IMR-90 (cell line): ENCODE measurements at regions not wholly inside any gene's neighbourhood (a gene's known extent, or its start where the extent isn't known, plus 50 kb on each side); places are given as distances from the start of the nearest gene placed in this dataset.

Experiments used
- ATAC-seq: fragments of 200-7000 bp; cut with Tn5 transposase; 2 replicates; pipeline ENCODE4 v1.9.1; 2020; ENCODE audit warnings: low read depth, mild to moderate bottlenecking, moderate library complexity
- BruUV-seq: library from RNA; stranded (reverse); fragments of 400-500 nt; replicated peaks from 2 replicates; lab custom pipeline; 2021; lab: Mats Ljungman, UMichigan
- CTCF ChIA-PET: fragments of 300-600 bp; formaldehyde crosslinking; extraction: SDS; loops from one replicate; lab custom pipeline; 2021; ENCODE audit warnings: antibody characterized with exemption; lab: Yijun Ruan, JAX
- POLR2A ChIA-PET: fragments of 300-600 bp; sonication (Branson Sonifier 250); formaldehyde crosslinking; loops from one replicate; lab custom pipeline; 2022; ENCODE audit warnings: antibody characterized with exemption; ENCODE audit not compliant: unreplicated experiment; lab: Charles Lee
- DNase-seq: peaks from one replicate; pipeline ENCODE4 v3.0.0; 2013
- H2AFZ ChIP-seq: replicated peaks from 2 replicates; pipeline ENCODE3; 2013; ENCODE audit warnings: low read length, mild to moderate bottlenecking; ENCODE audit not compliant: poor library complexity
- H2AK5ac ChIP-seq: 2 replicates; pipeline ENCODE4 v1.6.1; 2013; ENCODE audit warnings: low read depth, low read length, inconsistent platforms
- H2AK9ac ChIP-seq: replicated peaks from 2 replicates; pipeline ENCODE3; 2013; ENCODE audit warnings: mild to moderate bottlenecking, low read depth, low read length, moderate library complexity; ENCODE audit not compliant: poor library complexity
- H2BK120ac ChIP-seq: 2 replicates; pipeline ENCODE4 v1.6.1; 2013; ENCODE audit warnings: low read depth, low read length, inconsistent platforms
- H2BK15ac ChIP-seq: 3 replicates; pipeline ENCODE4 v1.6.1; 2013; ENCODE audit warnings: low read depth, low read length, inconsistent platforms
- H2BK20ac ChIP-seq: 2 replicates; pipeline ENCODE4 v1.6.1; 2013; ENCODE audit warnings: low read depth, mild to moderate bottlenecking, inconsistent platforms, low read length, moderate library complexity
- H2BK5ac ChIP-seq: 2 replicates; pipeline ENCODE4 v1.6.1; 2013; ENCODE audit warnings: mild to moderate bottlenecking, low read depth, low read length, inconsistent platforms; ENCODE audit not compliant: poor library complexity, severe bottlenecking
- H3K14ac ChIP-seq: replicated peaks from 2 replicates; pipeline ENCODE4 v1.6.1; 2013; ENCODE audit warnings: low read depth, low read length, inconsistent platforms
- H3K18ac ChIP-seq: 2 replicates; pipeline ENCODE4 v1.6.1; 2013; ENCODE audit warnings: low read depth, low read length, control low read depth
- H3K23ac ChIP-seq: 2 replicates; pipeline ENCODE4 v1.6.1; 2013; ENCODE audit warnings: low read depth, low read length, inconsistent platforms
- H3K27ac ChIP-seq: 2 replicates; pipeline ENCODE4 v1.5.1; 2013; ENCODE audit warnings: mild to moderate bottlenecking, control low read depth, low read length; ENCODE audit not compliant: insufficient read depth
- H3K27me3 ChIP-seq: 2 replicates; pipeline ENCODE4 v1.6.1; 2013; ENCODE audit warnings: low read length; ENCODE audit not compliant: control insufficient read depth, insufficient read depth
- H3K36me3 ChIP-seq: 2 replicates; pipeline ENCODE4 v1.6.1; 2013; ENCODE audit warnings: low read length, mixed read lengths; ENCODE audit not compliant: control insufficient read depth, insufficient read depth
- H3K4ac ChIP-seq: 2 replicates; pipeline ENCODE4 v1.6.1; 2013; ENCODE audit warnings: low read depth, low read length, inconsistent platforms
- H3K4me1 ChIP-seq: 2 replicates; pipeline ENCODE4 v1.6.1; 2013; ENCODE audit warnings: low read length, mixed read lengths; ENCODE audit not compliant: control insufficient read depth, insufficient read depth
- H3K4me2 ChIP-seq: 2 replicates; pipeline ENCODE4 v1.6.1; 2013; ENCODE audit warnings: low read depth, mild to moderate bottlenecking, control low read depth, low read length, moderate library complexity
- H3K4me3 ChIP-seq: 2 replicates; pipeline ENCODE4 v1.5.1; 2013; ENCODE audit warnings: low read depth, mild to moderate bottlenecking, control low read depth, low read length, moderate library complexity; ENCODE audit not compliant: insufficient read depth
- H3K56ac ChIP-seq: 2 replicates; pipeline ENCODE4 v1.6.1; 2013; ENCODE audit warnings: low read length, inconsistent platforms; ENCODE audit not compliant: insufficient read depth; ENCODE audit errors: extremely low read depth
- H3K79me1 ChIP-seq, 2 experiments: 2 replicates each; pipeline ENCODE4 v1.6.1; 2013; ENCODE audit warnings: low read length in 2 of 2, inconsistent platforms in 1 of 2, low read depth in 1 of 2
- H3K9ac ChIP-seq: 2 replicates; pipeline ENCODE4 v1.6.1; 2013; ENCODE audit warnings: low read depth, low read length, control low read depth
- H3K9me1 ChIP-seq: 2 replicates; pipeline ENCODE4 v1.6.1; 2013; ENCODE audit warnings: low read length, inconsistent platforms; ENCODE audit not compliant: insufficient read depth
- H3K9me3 ChIP-seq: 2 replicates; pipeline ENCODE4 v1.6.1; 2013; ENCODE audit warnings: low read length; ENCODE audit not compliant: control insufficient read depth, insufficient read depth
- H4K20me1 ChIP-seq: 2 replicates; pipeline ENCODE4 v1.6.1; 2013; ENCODE audit warnings: low read length, inconsistent platforms; ENCODE audit not compliant: insufficient read depth
- H4K5ac ChIP-seq: 2 replicates; pipeline ENCODE4 v1.6.1; 2013; ENCODE audit warnings: mild to moderate bottlenecking, low read depth, low read length, control low read depth
- H4K8ac ChIP-seq, 2 experiments: 2 replicates each; pipeline ENCODE4 v1.6.1; 2013; ENCODE audit warnings: low read depth in 2 of 2, low read length in 2 of 2, control low read depth in 1 of 2, inconsistent platforms in 1 of 2
- H4K91ac ChIP-seq: 2 replicates; pipeline ENCODE4 v1.6.1; 2013; ENCODE audit warnings: low read depth, low read length, inconsistent platforms; ENCODE audit not compliant: insufficient read depth
- BHLHE40 ChIP-seq: fragments of 150-350 bp; IDR thresholded peaks from 2 replicates; pipeline ENCODE4 v1.6.1; 2016; ENCODE audit warnings: mild to moderate bottlenecking, low read depth, low read length
- CEBPB ChIP-seq: IDR thresholded peaks from 2 replicates; pipeline ENCODE4 v1.6.1; 2012; ENCODE audit warnings: low read depth, low read length, improper control_type of control experiment
- CHD1 ChIP-seq: IDR thresholded peaks from 2 replicates; pipeline ENCODE4 v1.6.1; 2012; ENCODE audit warnings: low read depth, low read length, improper control_type of control experiment
- CTCF ChIP-seq: conservative IDR thresholded peaks from 2 replicates; pipeline ENCODE4 v1.5.1; 2012; ENCODE audit warnings: mild to moderate bottlenecking, low read depth, low read length, improper control_type of control experiment
- ELK1 ChIP-seq: fragments of 150-350 bp; IDR thresholded peaks from 2 replicates; pipeline ENCODE4 v1.6.1; 2016; ENCODE audit warnings: low read depth, mild to moderate bottlenecking, low read length, moderate library complexity, borderline replicate concordance
- FOS ChIP-seq: fragments of 150-350 bp; IDR thresholded peaks from 2 replicates; pipeline ENCODE4 v1.6.1; 2016; ENCODE audit warnings: low read depth, low read length
- MAZ ChIP-seq: IDR thresholded peaks from 2 replicates; pipeline ENCODE4 v1.6.1; 2012; ENCODE audit warnings: low read depth, mild to moderate bottlenecking, low read length, improper control_type of control experiment, moderate library complexity, borderline replicate concordance
- MXI1 ChIP-seq: IDR thresholded peaks from 2 replicates; pipeline ENCODE4 v1.6.1; 2012; ENCODE audit warnings: low read depth, mild to moderate bottlenecking, low read length, moderate library complexity, borderline replicate concordance
- NFE2L2 ChIP-seq: fragments of 150-350 bp; IDR thresholded peaks from 2 replicates; pipeline ENCODE4 v1.6.1; 2016; ENCODE audit warnings: low read depth, mild to moderate bottlenecking, low read length
- POLR2A ChIP-seq: IDR thresholded peaks from 2 replicates; pipeline ENCODE4 v1.6.1; 2012; ENCODE audit warnings: mild to moderate bottlenecking, low read depth, low read length
- RAD21 ChIP-seq: IDR thresholded peaks from 2 replicates; pipeline ENCODE4 v1.6.1; 2012; ENCODE audit warnings: low read length, improper control_type of control experiment
- RCOR1 ChIP-seq: IDR thresholded peaks from 2 replicates; pipeline ENCODE4 v1.6.1; 2012; ENCODE audit warnings: mild to moderate bottlenecking, low read length, improper control_type of control experiment; ENCODE audit not compliant: insufficient replicate concordance
- SMC3 ChIP-seq: fragments of 150-350 bp; IDR thresholded peaks from 2 replicates; pipeline ENCODE4 v1.6.1; 2016; ENCODE audit warnings: low read depth, mild to moderate bottlenecking, antibody characterized with exemption, low read length, moderate library complexity
- USF2 ChIP-seq: fragments of 150-350 bp; IDR thresholded peaks from 2 replicates; pipeline ENCODE4 v1.6.1; 2017; ENCODE audit warnings: mild to moderate bottlenecking, antibody characterized with exemption, low read length, low read depth
- WGBS, 2 experiments: methylation state at CpG; one replicate each; pipeline versions ENCODE4 v1.1.5 to v1.1.7; 2013; ENCODE audit warnings: missing lambda C conversion rate in 2 of 2; ENCODE audit not compliant: insufficient read length in 1 of 2; ENCODE audit errors: extremely low coverage in 2 of 2; 5-methylcytosine and 5-hydroxymethylcytosine counted together
- dilution Hi-C: fragments of 300-500 bp; cut with HindIII; formaldehyde crosslinking; loops from one replicate; pipeline ENCODE4 v1.14.3; 2018; ENCODE audit warnings: low sequenced_read_pairs; ENCODE audit not compliant: unreplicated experiment
- in situ Hi-C: fragments of 300-500 bp; cut with MboI; formaldehyde crosslinking; loops from 3 replicates; pipeline ENCODE4 v1.14.3; 2019; ENCODE audit warnings: low sequenced_read_pairs, inconsistent platforms, mixed read lengths
- intact Hi-C: fragments of 100-400 bp; cut with micrococcal nuclease; formaldehyde crosslinking; loops from 2 replicates; pipeline ENCODE4 v1.10.0; 2022

- Histone ChIP-seq H2AFZ (no peak overlapping the region), H4K91ac (no peak overlapping the region), H4K20me1 (no peaks in the 10 kb centered on the region), H3K9ac (no peak overlapping the region), H3K79me1 (no peaks in the 10 kb centered on the region), H3K9me1 (no peaks in the 10 kb centered on the region), H3K9me3 (no peaks in the 10 kb centered on the region), H3K18ac (no peak overlapping the region), H3K36me3 (no peaks in the 10 kb centered on the region), H3K27me3 (no peaks in the 10 kb centered on the region), H3K4ac (no peak overlapping the region), H4K8ac (no peak overlapping the region), H2BK120ac (no peak overlapping the region), H2AK5ac (no peak overlapping the region), H3K4me1 (no peaks in the 10 kb centered on the region), H2BK20ac (no peak overlapping the region), H2BK15ac (no peak overlapping the region), H3K4me3 (no peak overlapping the region), H2AK9ac (no peak overlapping the region), H3K14ac (no peak overlapping the region), H3K27ac (no peak overlapping the region), H3K56ac (no peak overlapping the region), H3K23ac (no peak overlapping the region), H3K4me2 (no peak overlapping the region), H4K5ac (no peak overlapping the region), H2BK5ac (no peak overlapping the region)
- no TSS peak for BruUV-seq
- WGBS, 2 experiments, result no CpG with 5 or more reads among the region's 11 CpGs
- dilution Hi-C loops (no loop called here), in situ Hi-C loops (no loop called here), intact Hi-C loops (no loop called here)
- ChIA-PET CTCF (no interaction called here), POLR2A (no interaction called here)
- DNase-seq, result no peak
- no peak for TF ChIP-seq POLR2A
- TF ChIP-seq MAZ, result no peak
- no peak for TF ChIP-seq CHD1
- no peak for TF ChIP-seq ELK1
- no peak for TF ChIP-seq RAD21
- no peak for TF ChIP-seq SMC3
- no peak for TF ChIP-seq USF2
- TF ChIP-seq RCOR1, result no peak
- no peak for TF ChIP-seq FOS
- no peak for TF ChIP-seq NFE2L2
- TF ChIP-seq CEBPB, result no peak
- TF ChIP-seq CTCF, result no peak
- TF ChIP-seq MXI1, result no peak
- no peak for TF ChIP-seq BHLHE40
- no peak for ATAC-seq
Observed at GRCh38 chrY:12253756-12254155, 447.3 kb upstream of the USP9Y start.
